ENCODE measurements at regions not wholly inside any gene's neighbourhood (a gene's known extent, or its start where the extent isn't known, plus 50 kb on each side); places are given as distances from the start of the nearest gene placed in this dataset.
A peak's percentile ranks its signal among the peaks of the same experiment; 100 is the strongest.

GRCh38 chr4:151604238-151604637 lies 156.6 kb downstream of the GATB start:
- DNase-seq (ENCODE audit: low read depth): peak; percentile 50
- peak; percentile 62 for TF ChIP-seq CTCF (IDR thresholded peaks at IDR 0.05; ENCODE audit: low read length, missing control alignments)
- no peak overlapping the region for H3K4me3 ChIP-seq (replicated peaks; ENCODE audit: low read depth, low read length)

- no peak for DNase-seq (ENCODE audit: low read depth)
- H3K4me3 ChIP-seq (replicated peaks; ENCODE audit: low read depth, low read length): no peak overlapping the region
- no peak for TF ChIP-seq CTCF (IDR thresholded peaks at IDR 0.05; ENCODE audit: low read length, missing control alignments)
These were observed 155.6 kb downstream of the GATB start for GRCh38 chr4:151605215-151605614.

GRCh38 chr4:151606061-151606460 lies 154.7 kb downstream of the GATB start:
- no peak overlapping the region for H3K4me3 ChIP-seq (replicated peaks; ENCODE audit: low read depth, low read length)
- no peak for TF ChIP-seq CTCF (IDR thresholded peaks at IDR 0.05; ENCODE audit: low read length, missing control alignments)
- no peak for DNase-seq (ENCODE audit: low read depth)

GRCh38 chr4:151610229-151610628 lies 150.6 kb downstream of the GATB start:
- TF ChIP-seq CTCF (IDR thresholded peaks at IDR 0.05; ENCODE audit: low read length, missing control alignments): no peak
- no peak overlapping the region for H3K4me3 ChIP-seq (replicated peaks; ENCODE audit: low read depth, low read length)
- no peak for DNase-seq (ENCODE audit: low read depth)

GRCh38 chr4:151611960-151612359 lies 148.8 kb downstream of the GATB start:
- no peak for TF ChIP-seq CTCF (IDR thresholded peaks at IDR 0.05; ENCODE audit: low read length, missing control alignments)
- no peak for DNase-seq (ENCODE audit: low read depth)
- no peak overlapping the region for H3K4me3 ChIP-seq (replicated peaks; ENCODE audit: low read depth, low read length)

GRCh38 chr4:151613290-151613689 lies 147.5 kb downstream of the GATB start:
- no peak overlapping the region for H3K4me3 ChIP-seq (replicated peaks; ENCODE audit: low read depth, low read length)
- no peak for TF ChIP-seq CTCF (IDR thresholded peaks at IDR 0.05; ENCODE audit: low read length, missing control alignments)
- no peak for DNase-seq (ENCODE audit: low read depth)

- no peak for TF ChIP-seq CTCF (IDR thresholded peaks at IDR 0.05; ENCODE audit: low read length, missing control alignments)
- H3K4me3 ChIP-seq (replicated peaks; ENCODE audit: low read depth, low read length): no peak overlapping the region
- DNase-seq (ENCODE audit: low read depth): no peak
These were observed 146.2 kb downstream of the GATB start for GRCh38 chr4:151614561-151614960.
